SK-N-SH (cell line): ENCODE measurements at regions not wholly inside any gene's neighbourhood (a gene's known extent, or its start where the extent isn't known, plus 50 kb on each side); places are given as distances from the start of the nearest gene placed in this dataset.

Experiments
- CTCF ChIA-PET: fragments of 300-600, 350-600 bp; formaldehyde crosslinking; extraction: SDS; loops from one replicate; lab custom pipeline; 2021; lab: Yijun Ruan, JAX
- POLR2A ChIA-PET: fragments of 350-600 bp; sonication (Branson Sonifier 250); formaldehyde crosslinking; extraction: SDS; loops from one replicate; lab custom pipeline; 2020; ENCODE audit warnings: antibody characterized with exemption, inconsistent platforms; lab: Yijun Ruan, JAX
- DNase-seq: peaks from one replicate; pipeline ENCODE4 v3.0.0; 2012
- H2AFZ ChIP-seq: fragments of 200-600 bp; sonication (generic); 2 replicates; pipeline ENCODE4 v1.8.1; 2016; ENCODE audit warnings: antibody characterized with exemption, mild to moderate bottlenecking, low read depth
- H3F3A ChIP-seq: fragments of 200-600 bp; sonication (generic); replicated peaks from 2 replicates; pipeline ENCODE3; 2016; ENCODE audit warnings: antibody characterized with exemption, mild to moderate bottlenecking; ENCODE audit not compliant: insufficient read depth
- H3K27ac ChIP-seq, 2 experiments: fragments of 200-500 bp in 1 of 2; fragments of 200-600 bp in 1 of 2; sonication (Bioruptor generic) in 1 of 2; sonication (generic), shearing (Covaris generic) in 1 of 2; 2 replicates each; pipeline versions ENCODE4 v1.5.1 to v1.6.1; 2014 to 2016; ENCODE audit warnings: low read depth in 2 of 2, inconsistent platforms in 1 of 2, low read length in 1 of 2, mild to moderate bottlenecking in 1 of 2, mixed read lengths in 1 of 2
- H3K27me3 ChIP-seq: fragments of 200-600 bp; sonication (generic), shearing (Covaris generic); 2 replicates; pipeline ENCODE4 v1.6.1; 2016; ENCODE audit warnings: mixed run types; ENCODE audit not compliant: insufficient read depth
- H3K36me3 ChIP-seq, 2 experiments: fragments of 200-500 bp in 1 of 2; fragments of 200-600 bp in 1 of 2; sonication (Bioruptor generic) in 1 of 2; sonication (generic) in 1 of 2; replicated peaks in 1 of 2; 2 replicates each; pipeline versions ENCODE3 to v1.5.1; 2014 to 2016; ENCODE audit warnings: low read length in 1 of 2, mild to moderate bottlenecking in 1 of 2; ENCODE audit not compliant: insufficient read depth in 2 of 2, control insufficient read depth in 1 of 2
- H3K4me1 ChIP-seq, 2 experiments: fragments of 200-500 bp in 1 of 2; fragments of 200-600 bp in 1 of 2; sonication (Bioruptor generic) in 1 of 2; sonication (generic), shearing (Covaris generic) in 1 of 2; 2 replicates each; pipeline versions ENCODE4 v1.5.1 to v1.6.1; 2014 to 2016; ENCODE audit warnings: low read depth in 1 of 2, low read length in 1 of 2, mixed run types in 1 of 2; ENCODE audit not compliant: insufficient read depth in 2 of 2, control insufficient read depth in 1 of 2
- H3K4me2 ChIP-seq: fragments of 200-600 bp; sonication (generic), shearing (Covaris generic); 2 replicates; pipeline ENCODE4 v1.6.1; 2017; ENCODE audit warnings: mixed run types
- H3K4me3 ChIP-seq, 2 experiments: fragments of 200-500 bp in 1 of 2; fragments of 200-600 bp in 1 of 2; sonication (Bioruptor generic) in 1 of 2; sonication (generic), shearing (Covaris generic) in 1 of 2; 2 replicates each; pipeline versions ENCODE4 v1.5.1 to v1.8.1; 2014 to 2016; ENCODE audit warnings: low read depth in 2 of 2, inconsistent platforms in 1 of 2, low read length in 1 of 2, mild to moderate bottlenecking in 1 of 2, mixed read lengths in 1 of 2, moderate library complexity in 1 of 2
- H3K79me2 ChIP-seq: fragments of 200-600 bp; sonication (generic); 2 replicates; pipeline ENCODE4 v1.8.1; 2017; ENCODE audit warnings: mild to moderate bottlenecking; ENCODE audit not compliant: insufficient read depth
- H3K9ac ChIP-seq: fragments of 200-600 bp; sonication (generic); 2 replicates; pipeline ENCODE4 v1.6.1; 2017; ENCODE audit warnings: mixed run types
- H3K9me2 ChIP-seq: fragments of 200-600 bp; sonication (generic); 2 replicates; pipeline ENCODE4 v1.6.1; 2017; ENCODE audit warnings: mixed run types
- H3K9me3 ChIP-seq: fragments of 200-600 bp; sonication (generic); 2 replicates; pipeline ENCODE4 v1.6.1; 2017; ENCODE audit warnings: mixed run types, mild to moderate bottlenecking, moderate library complexity
- H4K20me1 ChIP-seq: fragments of 200-600 bp; sonication (generic); 2 replicates; pipeline ENCODE4 v1.6.1; 2017; ENCODE audit warnings: mild to moderate bottlenecking, mixed run types; ENCODE audit not compliant: insufficient read depth
- CHD2 ChIP-seq: fragments of 150-350 bp; IDR thresholded peaks from 2 replicates; pipeline ENCODE4 v1.6.1; 2018; ENCODE audit warnings: low read length; ENCODE audit not compliant: partially characterized antibody
- ELF1 ChIP-seq: IDR thresholded peaks from 2 replicates; pipeline ENCODE4 v1.4.0; 2012
- JUND ChIP-seq: IDR thresholded peaks from 2 replicates; pipeline ENCODE4 v1.4.0; 2012
- MEF2A ChIP-seq: IDR thresholded peaks from 2 replicates; pipeline ENCODE4 v1.4.0; 2012; ENCODE audit warnings: low read depth, borderline replicate concordance
- MXI1 ChIP-seq: IDR thresholded peaks from 2 replicates; pipeline ENCODE4 v1.6.1; 2012; ENCODE audit warnings: mild to moderate bottlenecking, low read depth, low read length, improper control_type of control experiment
- NFIC ChIP-seq: IDR thresholded peaks from 2 replicates; pipeline ENCODE4 v1.4.0; 2012; ENCODE audit warnings: borderline replicate concordance
- RAD21 ChIP-seq: IDR thresholded peaks from 2 replicates; pipeline ENCODE4 v1.6.1; 2012; ENCODE audit warnings: mild to moderate bottlenecking, low read length
- REST ChIP-seq: IDR thresholded peaks from 2 replicates; pipeline ENCODE4 v1.6.1; 2012; ENCODE audit warnings: mild to moderate bottlenecking, low read depth, low read length, moderate library complexity
- RXRA ChIP-seq: IDR thresholded peaks from 2 replicates; pipeline ENCODE4 v1.4.0; 2012; ENCODE audit warnings: low read depth, mild to moderate bottlenecking, borderline replicate concordance
- TAF1 ChIP-seq: IDR thresholded peaks from 2 replicates; pipeline ENCODE4 v1.6.1; 2012; ENCODE audit warnings: low read depth, mild to moderate bottlenecking, low read length, moderate library complexity, borderline replicate concordance
- TCF12 ChIP-seq: IDR thresholded peaks from 2 replicates; pipeline ENCODE4 v1.4.0; 2012
- USF1 ChIP-seq: IDR thresholded peaks from 2 replicates; pipeline ENCODE4 v1.4.0; 2012; ENCODE audit warnings: low read depth, borderline replicate concordance
- USF2 ChIP-seq: fragments of 150-350 bp; IDR thresholded peaks from 2 replicates; pipeline ENCODE4 v1.6.1; 2017; ENCODE audit warnings: antibody characterized with exemption, low read length, low read depth, borderline replicate concordance
- WGBS: methylation state at CpG from one replicate; pipeline ENCODE4 v1.1.6; 2017; ENCODE audit warnings: low lambda C conversion rate; 5-methylcytosine and 5-hydroxymethylcytosine counted together

GRCh38 chr16:62130101-62130500 lies 93.9 kb upstream of the CDH8 start (continued):
- TF ChIP-seq USF2 (no peak), MXI1 (no peak), RXRA (no peak), REST (no peak), CHD2 (no peak), MEF2A (no peak)

- Histone ChIP-seq H3K79me2 (no peaks in the 10 kb centered on the region), H3K4me2 (no peak overlapping the region), H4K20me1 (no peaks in the 10 kb centered on the region), H3K9me3 (no peaks in the 10 kb centered on the region), H3K27ac (no peak overlapping the region), H3K36me3 (no peaks in the 10 kb centered on the region), H2AFZ (no peak overlapping the region), H3K27me3 (no peaks in the 10 kb centered on the region), H3K9me2 (no peaks in the 10 kb centered on the region), H3K9ac (no peak overlapping the region), H3K4me1 (no peaks in the 10 kb centered on the region), H3F3A (no peaks in the 10 kb centered on the region), H3K4me3 (no peak overlapping the region)
- ChIA-PET CTCF (interaction anchor here (0.6 to 1.0 kb wide), 2 partner anchors 16 to 790 kb away, joined by 3 read pairs; no protein-coding TSS in a partner anchor), POLR2A (no interaction called here)
- 35% methylated on average over 1 of the region's 1 CpG for WGBS
- TF ChIP-seq NFIC (no peak), RXRA (no peak), ELF1 (no peak), RAD21 (no peak)
- DNase-seq: no peak
Measured at GRCh38 chr16:62105244-62105643, 69.0 kb upstream of the CDH8 start.

- Histone ChIP-seq H3K9me2 (no peaks in the 10 kb centered on the region), H2AFZ (no peak overlapping the region), H3K9me3 (no peaks in the 10 kb centered on the region), H3K4me3 (no peak overlapping the region), H3K9ac (no peak overlapping the region), H4K20me1 (no peaks in the 10 kb centered on the region)
- TF ChIP-seq TCF12 (no peak), USF1 (no peak), JUND (no peak), USF2 (no peak), TAF1 (no peak)
- TF ChIP-seq, all 33 proteins: peak for 0
- H3F3A ChIP-seq: no peaks in the 10 kb centered on the region
- no peak overlapping the region for H3K27ac ChIP-seq
- H3K79me2 ChIP-seq: no peaks in the 10 kb centered on the region
- H3K27me3 ChIP-seq: no peaks in the 10 kb centered on the region
- no peak overlapping the region for H3K4me2 ChIP-seq
- H3K4me1 ChIP-seq: no peaks in the 10 kb centered on the region
- H3K36me3 ChIP-seq: no peaks in the 10 kb centered on the region
- POLR2A ChIA-PET: no interaction called here
- 47% methylated on average over 1 of the region's 1 CpG for WGBS
- no peak for DNase-seq
- CTCF ChIA-PET: no interaction called here
Measured at GRCh38 chr16:62102588-62102987, 66.3 kb upstream of the CDH8 start.
